AG04450 (cell line): ENCODE measurements at regions not wholly inside any gene's neighbourhood (a gene's known extent, or its start where the extent isn't known, plus 50 kb on each side); places are given as distances from the start of the nearest gene placed in this dataset.

ENCODE experiments used
- CTCF ChIA-PET: fragments of 300-600, 350-600 bp; formaldehyde crosslinking; extraction: SDS; loops from one replicate; lab custom pipeline; 2022; ENCODE audit warnings: antibody characterized with exemption, inconsistent platforms; lab: Charles Lee
- POLR2A ChIA-PET: fragments of 350-600 bp; formaldehyde crosslinking; extraction: SDS; loops from one replicate; lab custom pipeline; 2021; ENCODE audit warnings: antibody characterized with exemption, inconsistent platforms; lab: Yijun Ruan, JAX
- DNase-seq: peaks from one replicate; pipeline ENCODE4 v3.0.0-alpha.2; 2011; ENCODE audit warnings: low read depth, low spot score
- H3K27ac ChIP-seq: one replicate; pipeline ENCODE4 v1.5.1; 2012; ENCODE audit warnings: low read depth, low read length, control low read depth
- H3K27me3 ChIP-seq: one replicate; pipeline ENCODE4 v1.6.0; 2012; ENCODE audit warnings: low read length; ENCODE audit not compliant: control insufficient read depth, insufficient read depth
- H3K4me3 ChIP-seq: 2 replicates; pipeline ENCODE4 v1.5.1; 2011; ENCODE audit warnings: mild to moderate bottlenecking, low read depth, low read length, control low read depth
- H3K9me3 ChIP-seq: 2 replicates; pipeline ENCODE4 v1.5.1; 2012; ENCODE audit warnings: low read length; ENCODE audit not compliant: control insufficient read depth, insufficient read depth
- TF ChIP-seq, protein P1 (sequence below): IDR thresholded peaks from 2 replicates; pipeline ENCODE4 v1.5.1; 2011; ENCODE audit warnings: low read depth, low read length, control low read depth, inconsistent platforms

DNA sequence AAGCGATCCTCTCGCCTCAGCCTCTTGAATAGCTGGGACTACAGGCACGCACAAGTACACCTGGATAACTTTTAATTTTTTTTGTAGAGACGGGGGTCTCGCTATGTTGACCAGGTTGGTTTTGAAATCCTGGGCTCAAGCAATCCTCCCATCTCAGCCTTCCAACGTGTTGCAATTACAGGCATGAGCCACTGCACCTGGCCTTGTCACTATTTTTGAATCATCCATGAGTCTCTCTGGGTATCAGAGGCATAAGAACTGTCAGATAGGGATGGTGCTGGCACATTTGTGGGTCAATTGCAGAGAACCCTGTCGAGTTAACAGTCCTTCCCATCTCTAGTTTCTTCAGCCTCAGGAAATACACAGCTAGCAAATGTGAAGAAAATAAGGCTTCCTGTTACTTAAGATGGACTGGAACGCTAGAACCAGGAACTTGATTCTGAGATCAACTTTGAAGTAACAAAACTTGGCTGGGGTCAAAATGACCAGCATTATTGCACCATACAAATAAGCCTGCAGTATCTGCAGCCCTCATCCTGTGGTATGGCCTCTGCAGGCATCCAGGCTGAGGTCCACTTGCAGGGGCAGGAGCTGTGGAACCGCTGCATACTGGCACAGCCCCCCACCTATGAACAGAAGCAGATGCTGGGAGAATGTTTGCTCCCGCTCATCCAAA lies 124.3 kb upstream of the GADD45A start:
- H3K27me3 ChIP-seq: no peaks in the 10 kb centered on the region
- no peaks in the 10 kb centered on the region for H3K9me3 ChIP-seq
- no peak for DNase-seq
- TF ChIP-seq, protein P1, sequence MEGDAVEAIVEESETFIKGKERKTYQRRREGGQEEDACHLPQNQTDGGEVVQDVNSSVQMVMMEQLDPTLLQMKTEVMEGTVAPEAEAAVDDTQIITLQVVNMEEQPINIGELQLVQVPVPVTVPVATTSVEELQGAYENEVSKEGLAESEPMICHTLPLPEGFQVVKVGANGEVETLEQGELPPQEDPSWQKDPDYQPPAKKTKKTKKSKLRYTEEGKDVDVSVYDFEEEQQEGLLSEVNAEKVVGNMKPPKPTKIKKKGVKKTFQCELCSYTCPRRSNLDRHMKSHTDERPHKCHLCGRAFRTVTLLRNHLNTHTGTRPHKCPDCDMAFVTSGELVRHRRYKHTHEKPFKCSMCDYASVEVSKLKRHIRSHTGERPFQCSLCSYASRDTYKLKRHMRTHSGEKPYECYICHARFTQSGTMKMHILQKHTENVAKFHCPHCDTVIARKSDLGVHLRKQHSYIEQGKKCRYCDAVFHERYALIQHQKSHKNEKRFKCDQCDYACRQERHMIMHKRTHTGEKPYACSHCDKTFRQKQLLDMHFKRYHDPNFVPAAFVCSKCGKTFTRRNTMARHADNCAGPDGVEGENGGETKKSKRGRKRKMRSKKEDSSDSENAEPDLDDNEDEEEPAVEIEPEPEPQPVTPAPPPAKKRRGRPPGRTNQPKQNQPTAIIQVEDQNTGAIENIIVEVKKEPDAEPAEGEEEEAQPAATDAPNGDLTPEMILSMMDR: no peak
- ChIA-PET CTCF (interaction anchor here (0.6 to 4.3 kb wide), 37 partner anchors 9 to 211 kb away, joined by 3 to 73 read pairs (median 5); partner anchors contain the start of gene GADD45A), POLR2A (interaction anchor here (2.9 kb wide), 1 partner anchor 125 kb away, joined by 26 read pairs; the partner anchor contains the start of gene GADD45A)
- H3K27ac ChIP-seq: no peak overlapping the region
- H3K4me3 ChIP-seq: no peak overlapping the region

DNA sequence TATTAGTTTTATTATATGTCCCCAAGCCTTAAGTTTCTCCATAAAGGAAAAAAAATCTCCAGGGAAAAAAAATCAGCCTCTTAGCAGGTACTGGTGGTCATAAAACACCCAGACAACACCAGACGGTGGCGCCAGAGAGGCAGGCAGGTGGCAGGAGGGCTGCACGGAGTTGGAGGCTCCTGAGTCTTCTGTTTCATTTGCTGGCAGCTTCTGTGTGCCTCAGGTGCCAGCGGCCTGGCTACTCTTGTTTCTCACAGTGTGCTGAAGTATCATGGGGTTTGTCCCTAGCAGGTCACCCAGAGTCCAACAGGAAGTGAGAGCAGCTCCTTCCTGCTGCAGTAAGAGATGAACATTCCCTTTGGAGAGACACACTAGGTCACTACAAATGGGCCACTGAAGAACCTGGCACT lies 123.3 kb upstream of the GADD45A start:
- peak; percentile 65 for DNase-seq
- ChIA-PET CTCF (interaction anchor here (0.6 to 4.3 kb wide), 39 partner anchors 10 to 210 kb away, joined by 3 to 73 read pairs (median 4); partner anchors contain the start of gene GADD45A), POLR2A (interaction anchor here (0.6 to 2.9 kb wide), 2 partner anchors 124 to 160 kb away, joined by 19 to 26 read pairs; partner anchors contain the start of gene GADD45A)
- no peaks in the 10 kb centered on the region for H3K9me3 ChIP-seq
- H3K27me3 ChIP-seq: no peaks in the 10 kb centered on the region
- H3K4me3 ChIP-seq: no peak overlapping the region
- TF ChIP-seq, protein P1: peak; percentile 96
- no peak overlapping the region for H3K27ac ChIP-seq

DNA sequence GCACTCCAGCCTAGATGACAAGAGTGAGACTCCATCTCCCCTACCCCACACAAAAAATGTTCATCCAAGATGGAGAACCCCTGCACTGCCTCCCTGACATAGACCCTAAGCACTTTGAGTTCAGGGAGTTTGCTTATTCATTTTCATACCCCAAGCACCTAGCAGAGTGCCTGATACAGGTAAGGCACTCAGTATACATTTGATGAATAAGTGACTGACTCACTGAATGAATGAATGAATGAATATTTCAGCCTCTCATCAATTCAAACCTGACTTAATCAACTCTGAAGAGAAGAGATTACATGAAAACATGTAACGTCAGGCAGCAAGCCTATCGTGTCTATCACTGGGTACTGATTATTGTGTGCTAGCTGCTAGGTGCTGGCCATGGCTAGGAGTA lies 121.3 kb upstream of the GADD45A start:
- H3K9me3 ChIP-seq: no peaks in the 10 kb centered on the region
- ChIA-PET POLR2A (no interaction called here), CTCF (interaction anchor here (1.3 to 4.3 kb wide), 4 partner anchors 8 to 197 kb away, joined by 4 to 73 read pairs (median 30); no protein-coding TSS in a partner anchor)
- no peak overlapping the region for H3K27ac ChIP-seq
- DNase-seq: no peak
- TF ChIP-seq, protein P1: no peak
- no peak overlapping the region for H3K4me3 ChIP-seq
- H3K27me3 ChIP-seq: no peaks in the 10 kb centered on the region

DNA sequence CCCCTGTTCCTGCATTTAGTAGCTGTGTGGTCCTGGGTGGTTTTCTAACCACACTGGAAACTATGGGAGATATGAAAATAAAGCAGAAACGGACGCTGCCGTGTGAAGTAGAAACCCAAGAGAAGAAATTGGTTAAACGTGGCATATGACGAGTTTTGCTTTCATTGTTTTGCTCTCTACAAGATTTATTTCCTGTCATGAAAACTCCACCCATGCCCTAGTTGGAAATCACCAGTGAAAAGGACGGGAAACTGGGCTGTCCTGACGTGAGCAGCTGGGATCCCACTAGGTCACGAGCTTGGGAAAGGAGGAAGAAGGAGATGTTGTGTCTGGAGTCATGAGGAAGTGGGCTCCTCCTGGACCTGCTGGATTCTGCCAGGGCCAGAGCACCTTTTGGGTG lies 120.8 kb upstream of the GADD45A start:
- no peaks in the 10 kb centered on the region for H3K27me3 ChIP-seq
- CTCF ChIA-PET: interaction anchor here (1.3 kb wide), 1 partner anchor 196 kb away, joined by 9 read pairs; no protein-coding TSS in a partner anchor
- no peaks in the 10 kb centered on the region for H3K9me3 ChIP-seq
- no peak for DNase-seq
- TF ChIP-seq, protein P1: no peak
- POLR2A ChIA-PET: no interaction called here
- no peak overlapping the region for H3K4me3 ChIP-seq
- no peak overlapping the region for H3K27ac ChIP-seq
